Esophagus squamous epithelium (tissue), 4 donors: ENCODE measurements at regions not wholly inside any gene's neighbourhood (a gene's known extent, or its start where the extent isn't known, plus 50 kb on each side); places are given as distances from the start of the nearest gene placed in this dataset.

Experiments used
- CTCF ChIP-seq, 6 experiments: fragments of 450-650 bp in 4 of 6; fragments of 200-600 bp in 2 of 6; sonication (generic) in 2 of 6; IDR thresholded peaks; one replicate each; pipeline ENCODE4 v1.5.1; 2016 to 2019; ENCODE audit warnings: antibody characterized with exemption in 6 of 6, mild to moderate bottlenecking in 4 of 6, moderate library complexity in 4 of 6
- POLR2A ChIP-seq, 4 donors: fragments of 450-650 bp; IDR thresholded peaks; one replicate each; pipeline ENCODE4 v1.6.1; 2017; ENCODE audit warnings: antibody characterized with exemption in 4 of 4, mild to moderate bottlenecking in 4 of 4, moderate library complexity in 3 of 4

DNA sequence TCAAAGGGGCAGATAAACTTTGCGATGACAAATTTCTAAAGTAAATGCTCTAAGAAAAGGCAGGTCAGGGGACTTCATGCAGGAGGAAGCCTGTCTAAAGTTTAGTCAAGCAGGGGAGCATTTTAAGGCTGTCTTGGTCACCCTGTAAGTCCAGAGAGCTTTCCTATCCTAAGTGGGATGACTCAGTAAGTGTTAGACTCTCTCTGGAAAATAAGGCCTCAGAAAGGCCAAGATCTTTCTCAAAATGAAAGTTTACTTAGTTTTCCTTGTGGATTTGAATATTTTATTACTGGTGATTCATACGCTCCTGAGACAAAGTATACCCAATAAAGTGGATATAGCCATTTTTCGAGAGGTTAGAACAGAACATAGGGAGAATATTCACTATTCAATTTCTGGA is 806.9 kb upstream of the CDH9 start:
- no peak for TF ChIP-seq CTCF (IDR thresholded peaks at IDR 0.05)
- TF ChIP-seq POLR2A (IDR thresholded peaks at IDR 0.05) = no peak
